SK-N-SH (cell line): ENCODE measurements at regions not wholly inside any gene's neighbourhood (a gene's known extent, or its start where the extent isn't known, plus 50 kb on each side); places are given as distances from the start of the nearest gene placed in this dataset.

Source experiments
- CTCF ChIA-PET: fragments of 300-600, 350-600 bp; formaldehyde crosslinking; extraction: SDS; loops from one replicate; lab custom pipeline; 2021; lab: Yijun Ruan, JAX
- POLR2A ChIA-PET: fragments of 350-600 bp; sonication (Branson Sonifier 250); formaldehyde crosslinking; extraction: SDS; loops from one replicate; lab custom pipeline; 2020; ENCODE audit warnings: antibody characterized with exemption, inconsistent platforms; lab: Yijun Ruan, JAX
- DNase-seq: peaks from one replicate; pipeline ENCODE4 v3.0.0; 2012
- H2AFZ ChIP-seq: fragments of 200-600 bp; sonication (generic); 2 replicates; pipeline ENCODE4 v1.8.1; 2016; ENCODE audit warnings: antibody characterized with exemption, mild to moderate bottlenecking, low read depth
- H3F3A ChIP-seq: fragments of 200-600 bp; sonication (generic); replicated peaks from 2 replicates; pipeline ENCODE3; 2016; ENCODE audit warnings: antibody characterized with exemption, mild to moderate bottlenecking; ENCODE audit not compliant: insufficient read depth
- H3K27ac ChIP-seq, 2 experiments: fragments of 200-500 bp in 1 of 2; fragments of 200-600 bp in 1 of 2; sonication (Bioruptor generic) in 1 of 2; sonication (generic), shearing (Covaris generic) in 1 of 2; 2 replicates each; pipeline versions ENCODE4 v1.5.1 to v1.6.1; 2014 to 2016; ENCODE audit warnings: low read depth in 2 of 2, inconsistent platforms in 1 of 2, low read length in 1 of 2, mild to moderate bottlenecking in 1 of 2, mixed read lengths in 1 of 2
- H3K27me3 ChIP-seq: fragments of 200-600 bp; sonication (generic), shearing (Covaris generic); 2 replicates; pipeline ENCODE4 v1.6.1; 2016; ENCODE audit warnings: mixed run types; ENCODE audit not compliant: insufficient read depth
- H3K36me3 ChIP-seq, 2 experiments: fragments of 200-500 bp in 1 of 2; fragments of 200-600 bp in 1 of 2; sonication (Bioruptor generic) in 1 of 2; sonication (generic) in 1 of 2; replicated peaks in 1 of 2; 2 replicates each; pipeline versions ENCODE3 to v1.5.1; 2014 to 2016; ENCODE audit warnings: low read length in 1 of 2, mild to moderate bottlenecking in 1 of 2; ENCODE audit not compliant: insufficient read depth in 2 of 2, control insufficient read depth in 1 of 2
- H3K4me1 ChIP-seq, 2 experiments: fragments of 200-500 bp in 1 of 2; fragments of 200-600 bp in 1 of 2; sonication (Bioruptor generic) in 1 of 2; sonication (generic), shearing (Covaris generic) in 1 of 2; 2 replicates each; pipeline versions ENCODE4 v1.5.1 to v1.6.1; 2014 to 2016; ENCODE audit warnings: low read depth in 1 of 2, low read length in 1 of 2, mixed run types in 1 of 2; ENCODE audit not compliant: insufficient read depth in 2 of 2, control insufficient read depth in 1 of 2
- H3K4me2 ChIP-seq: fragments of 200-600 bp; sonication (generic), shearing (Covaris generic); 2 replicates; pipeline ENCODE4 v1.6.1; 2017; ENCODE audit warnings: mixed run types
- H3K4me3 ChIP-seq, 2 experiments: fragments of 200-500 bp in 1 of 2; fragments of 200-600 bp in 1 of 2; sonication (Bioruptor generic) in 1 of 2; sonication (generic), shearing (Covaris generic) in 1 of 2; 2 replicates each; pipeline versions ENCODE4 v1.5.1 to v1.8.1; 2014 to 2016; ENCODE audit warnings: low read depth in 2 of 2, inconsistent platforms in 1 of 2, low read length in 1 of 2, mild to moderate bottlenecking in 1 of 2, mixed read lengths in 1 of 2, moderate library complexity in 1 of 2
- H3K79me2 ChIP-seq: fragments of 200-600 bp; sonication (generic); 2 replicates; pipeline ENCODE4 v1.8.1; 2017; ENCODE audit warnings: mild to moderate bottlenecking; ENCODE audit not compliant: insufficient read depth
- H3K9ac ChIP-seq: fragments of 200-600 bp; sonication (generic); 2 replicates; pipeline ENCODE4 v1.6.1; 2017; ENCODE audit warnings: mixed run types
- H3K9me2 ChIP-seq: fragments of 200-600 bp; sonication (generic); 2 replicates; pipeline ENCODE4 v1.6.1; 2017; ENCODE audit warnings: mixed run types
- H3K9me3 ChIP-seq: fragments of 200-600 bp; sonication (generic); 2 replicates; pipeline ENCODE4 v1.6.1; 2017; ENCODE audit warnings: mixed run types, mild to moderate bottlenecking, moderate library complexity
- H4K20me1 ChIP-seq: fragments of 200-600 bp; sonication (generic); 2 replicates; pipeline ENCODE4 v1.6.1; 2017; ENCODE audit warnings: mild to moderate bottlenecking, mixed run types; ENCODE audit not compliant: insufficient read depth
- EP300 ChIP-seq, 2 experiments: IDR thresholded peaks; 2 replicates each; pipeline versions ENCODE4 v1.4.0 to v1.6.1; 2012; ENCODE audit warnings: borderline replicate concordance in 1 of 2, low read depth in 1 of 2, low read length in 1 of 2
- EZH2phosphoT487 ChIP-seq: fragments of 200-600 bp; sonication (generic); IDR thresholded peaks from 2 replicates; pipeline ENCODE4 v1.6.1; 2017; ENCODE audit warnings: low read depth, mixed run types, mild to moderate bottlenecking, antibody characterized with exemption, moderate library complexity, borderline replicate concordance
- FOSL2 ChIP-seq: IDR thresholded peaks from 2 replicates; pipeline ENCODE4 v1.4.0; 2012; ENCODE audit warnings: low read depth, mild to moderate bottlenecking, moderate library complexity, borderline replicate concordance
- FOXM1 ChIP-seq: IDR thresholded peaks from 2 replicates; pipeline ENCODE4 v1.4.0; 2012; ENCODE audit warnings: low read depth, mild to moderate bottlenecking
- GATA2 ChIP-seq: sonication (generic); formaldehyde crosslinking; IDR thresholded peaks from 2 replicates; pipeline ENCODE4 v1.5.0; 2020; ENCODE audit warnings: mild to moderate bottlenecking, missing genetic modification reagents
- MAX ChIP-seq: IDR thresholded peaks from 2 replicates; pipeline ENCODE4 v1.4.0; 2012; ENCODE audit warnings: low read depth
- NFIC ChIP-seq: IDR thresholded peaks from 2 replicates; pipeline ENCODE4 v1.4.0; 2012; ENCODE audit warnings: borderline replicate concordance
- PBX3 ChIP-seq: IDR thresholded peaks from 2 replicates; pipeline ENCODE4; 2012
- RAD21 ChIP-seq: IDR thresholded peaks from 2 replicates; pipeline ENCODE4 v1.6.1; 2012; ENCODE audit warnings: mild to moderate bottlenecking, low read length
- RCOR1 ChIP-seq: fragments of 150-350 bp; IDR thresholded peaks from 2 replicates; pipeline ENCODE4 v1.6.1; 2017; ENCODE audit warnings: antibody characterized with exemption, low read length
- RFX5 ChIP-seq: IDR thresholded peaks from 2 replicates; pipeline ENCODE4 v1.6.1; 2012; ENCODE audit warnings: mild to moderate bottlenecking, improper control_type of control experiment, low read length
- TAF1 ChIP-seq: IDR thresholded peaks from 2 replicates; pipeline ENCODE4 v1.6.1; 2012; ENCODE audit warnings: low read depth, mild to moderate bottlenecking, low read length, moderate library complexity, borderline replicate concordance
- YY1 ChIP-seq: IDR thresholded peaks from 2 replicates; pipeline ENCODE4 v1.4.0; 2012; ENCODE audit warnings: low read depth, mild to moderate bottlenecking
- TF ChIP-seq, protein P1 (sequence below): fragments of 150-350 bp; IDR thresholded peaks from 2 replicates; pipeline ENCODE4 v1.6.1; 2017; ENCODE audit warnings: antibody characterized with exemption, low read length, low read depth, borderline replicate concordance
- TF ChIP-seq, protein P2 (sequence below): fragments of 150-350 bp; IDR thresholded peaks from 2 replicates; pipeline ENCODE4 v1.6.1; 2016; ENCODE audit warnings: mild to moderate bottlenecking, low read depth, low read length
- TF ChIP-seq, protein P3 (sequence below): IDR thresholded peaks from 2 replicates; pipeline ENCODE4 v1.4.0; 2012; ENCODE audit warnings: low read depth, borderline replicate concordance

- POLR2A ChIA-PET, result no interaction called here
- Histone ChIP-seq H3K4me1 (peaks cover 0 to 16% of the 10 kb centered on the region in 2 experiments; a peak in 2 of 4 replicates), H3K4me3 (no peak overlapping the region), H3K27ac (no peak overlapping the region), H3K9ac (no peak overlapping the region), H4K20me1 (no peaks in the 10 kb centered on the region), H2AFZ (no peak overlapping the region), H3K4me2 (no peak overlapping the region), H3F3A (no peaks in the 10 kb centered on the region), H3K27me3 (no peaks in the 10 kb centered on the region), H3K79me2 (no peaks in the 10 kb centered on the region), H3K36me3 (no peaks in the 10 kb centered on the region), H3K9me2 (no peaks in the 10 kb centered on the region), H3K9me3 (no peaks in the 10 kb centered on the region)
- no peak for DNase-seq
- no peak for TF ChIP-seq FOXM1
- TF ChIP-seq RAD21, result no peak
- TF ChIP-seq, protein P1, sequence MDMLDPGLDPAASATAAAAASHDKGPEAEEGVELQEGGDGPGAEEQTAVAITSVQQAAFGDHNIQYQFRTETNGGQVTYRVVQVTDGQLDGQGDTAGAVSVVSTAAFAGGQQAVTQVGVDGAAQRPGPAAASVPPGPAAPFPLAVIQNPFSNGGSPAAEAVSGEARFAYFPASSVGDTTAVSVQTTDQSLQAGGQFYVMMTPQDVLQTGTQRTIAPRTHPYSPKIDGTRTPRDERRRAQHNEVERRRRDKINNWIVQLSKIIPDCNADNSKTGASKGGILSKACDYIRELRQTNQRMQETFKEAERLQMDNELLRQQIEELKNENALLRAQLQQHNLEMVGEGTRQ, result no peak
- TF ChIP-seq MAX, result no peak
- no peak for TF ChIP-seq GATA2 (CRISPR knock-in tag)
- TF ChIP-seq YY1, result no peak
- no peak for TF ChIP-seq FOSL2
- TF ChIP-seq RCOR1, result no peak
- no peak for TF ChIP-seq PBX3
- no peak for TF ChIP-seq EZH2phosphoT487
- TF ChIP-seq, protein P2, sequence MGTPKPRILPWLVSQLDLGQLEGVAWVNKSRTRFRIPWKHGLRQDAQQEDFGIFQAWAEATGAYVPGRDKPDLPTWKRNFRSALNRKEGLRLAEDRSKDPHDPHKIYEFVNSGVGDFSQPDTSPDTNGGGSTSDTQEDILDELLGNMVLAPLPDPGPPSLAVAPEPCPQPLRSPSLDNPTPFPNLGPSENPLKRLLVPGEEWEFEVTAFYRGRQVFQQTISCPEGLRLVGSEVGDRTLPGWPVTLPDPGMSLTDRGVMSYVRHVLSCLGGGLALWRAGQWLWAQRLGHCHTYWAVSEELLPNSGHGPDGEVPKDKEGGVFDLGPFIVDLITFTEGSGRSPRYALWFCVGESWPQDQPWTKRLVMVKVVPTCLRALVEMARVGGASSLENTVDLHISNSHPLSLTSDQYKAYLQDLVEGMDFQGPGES, result no peak
- no peak for TF ChIP-seq NFIC
- TF ChIP-seq RFX5, result no peak
- TF ChIP-seq EP300 (IDR thresholded peaks at IDR 0.05; ENCODE audit: borderline replicate concordance in 1 of 2, low read depth in 1 of 2, low read length in 1 of 2), result no peak
- TF ChIP-seq, protein P3, sequence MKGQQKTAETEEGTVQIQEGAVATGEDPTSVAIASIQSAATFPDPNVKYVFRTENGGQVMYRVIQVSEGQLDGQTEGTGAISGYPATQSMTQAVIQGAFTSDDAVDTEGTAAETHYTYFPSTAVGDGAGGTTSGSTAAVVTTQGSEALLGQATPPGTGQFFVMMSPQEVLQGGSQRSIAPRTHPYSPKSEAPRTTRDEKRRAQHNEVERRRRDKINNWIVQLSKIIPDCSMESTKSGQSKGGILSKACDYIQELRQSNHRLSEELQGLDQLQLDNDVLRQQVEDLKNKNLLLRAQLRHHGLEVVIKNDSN, result no peak
- no peak for TF ChIP-seq TAF1
- CTCF ChIA-PET, result no interaction called here
Observed at GRCh38 chr1:177690996-177691395, 278.9 kb downstream of the SEC16B start.
